ENCODE measurements at regions not wholly inside any gene's neighbourhood (a gene's known extent, or its start where the extent isn't known, plus 50 kb on each side); places are given as distances from the start of the nearest gene placed in this dataset.
"Not testable (repeated sequence)": the region's sequence is repeated elsewhere in the genome, so short reads cannot be mapped to it uniquely, and the experiment has no call there.

DNA sequence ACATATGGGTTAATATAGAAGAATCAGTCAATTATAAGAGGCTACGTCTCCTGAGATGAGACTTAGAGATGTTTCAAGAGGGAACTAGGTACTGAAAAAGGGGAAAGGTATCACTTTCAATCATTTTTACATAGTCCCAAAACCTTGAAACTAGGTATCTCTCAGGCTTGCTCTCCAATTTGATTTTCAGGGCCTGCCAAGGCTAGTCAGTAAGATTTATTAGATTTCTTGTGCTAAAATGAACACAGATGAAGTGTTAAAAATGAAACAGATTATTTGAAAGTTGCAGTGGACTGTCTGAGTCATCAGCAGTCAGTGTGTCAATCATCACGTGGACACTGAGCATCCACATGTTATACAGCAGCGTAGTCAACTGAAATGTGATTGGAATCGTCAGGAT lies 591.1 kb downstream of the DTWD2 start:
- no peak for DNase-seq (ENCODE audit: low read depth in 2 of 3, low spot score in 1 of 3)

DNA sequence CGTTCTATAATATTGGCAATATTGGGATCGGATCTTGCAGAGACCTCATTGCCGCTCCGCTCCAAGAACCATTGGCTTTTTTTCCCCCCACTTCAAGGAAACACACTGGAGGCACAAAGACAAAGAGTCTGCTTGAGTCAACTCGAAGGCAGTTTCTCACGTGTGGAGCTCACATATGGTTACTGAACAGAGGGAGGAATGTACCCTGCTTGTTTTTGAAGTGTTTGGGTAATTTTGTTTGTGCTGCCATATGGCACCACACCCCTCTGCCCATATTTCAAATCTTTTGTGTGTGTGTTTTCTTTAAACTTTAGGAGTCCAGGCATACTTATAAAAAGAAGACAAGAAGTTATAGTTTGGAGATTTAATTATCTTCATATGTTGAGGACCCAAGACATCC lies 595.9 kb downstream of the DTWD2 start:
- no peak for DNase-seq (ENCODE audit: low read depth in 2 of 3, low spot score in 1 of 3)

DNA sequence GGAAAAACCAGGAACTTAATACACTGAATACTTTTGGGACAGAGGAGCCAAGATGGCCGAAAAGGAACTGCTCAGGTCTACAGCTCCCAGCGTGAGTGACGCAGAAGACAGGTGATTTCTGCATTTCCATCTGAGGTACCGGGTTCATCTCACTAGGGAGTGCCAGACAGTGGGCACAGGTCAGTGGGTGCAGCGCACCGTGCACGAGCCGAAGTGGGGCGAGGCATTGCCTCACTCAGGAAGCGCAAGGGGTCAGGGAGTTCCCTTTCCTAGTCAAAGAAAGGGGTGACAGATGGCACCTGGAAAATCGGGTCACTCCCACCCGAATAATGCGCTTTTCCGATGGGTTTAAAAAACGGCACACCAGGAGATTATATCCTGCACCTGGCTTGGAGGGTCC lies 605.4 kb downstream of the DTWD2 start:
- not testable (repeated sequence) for DNase-seq (ENCODE audit: low read depth in 2 of 3, low spot score in 1 of 3)

DNA sequence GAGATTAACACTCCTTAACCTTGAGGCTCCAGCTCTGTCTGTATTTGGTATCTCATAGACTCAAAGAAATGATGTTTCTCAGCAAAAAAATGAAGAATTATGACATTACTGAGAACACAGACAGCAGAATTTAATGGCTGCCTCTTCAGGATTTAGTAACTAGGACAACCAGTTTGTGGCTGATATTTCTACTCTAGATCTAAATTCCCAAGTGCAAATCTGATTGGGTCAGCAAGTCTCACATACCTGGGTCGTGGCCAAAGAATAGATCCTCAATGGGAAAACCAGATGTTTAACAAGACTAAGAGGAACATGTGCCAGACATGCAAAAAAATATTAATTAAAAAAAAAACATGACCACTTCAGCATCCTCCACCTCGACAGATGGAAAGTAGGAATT lies 608.9 kb downstream of the DTWD2 start:
- DNase-seq (ENCODE audit: low read depth in 2 of 3, low spot score in 1 of 3), result no peak

DNA sequence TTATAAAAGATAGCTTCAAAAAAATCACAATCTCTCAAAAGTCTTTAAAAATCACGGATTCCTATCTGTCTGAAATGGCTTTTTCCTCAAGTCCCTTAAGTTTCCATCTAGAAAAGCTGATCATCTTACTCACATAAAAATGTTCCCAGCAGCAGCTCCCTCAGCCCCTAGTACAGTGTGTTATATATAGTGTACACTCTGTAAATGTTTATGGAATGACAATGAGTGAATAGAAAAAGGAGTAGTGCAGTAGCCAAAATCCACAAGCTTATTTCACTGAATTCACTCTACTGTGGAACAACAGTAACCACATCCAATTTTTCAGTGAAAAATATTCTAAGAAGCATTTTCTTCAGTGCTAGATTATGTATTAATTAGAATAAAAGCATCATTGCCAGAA lies 609.4 kb downstream of the DTWD2 start:
- DNase-seq (ENCODE audit: low read depth in 2 of 3, low spot score in 1 of 3), result no peak

DNA sequence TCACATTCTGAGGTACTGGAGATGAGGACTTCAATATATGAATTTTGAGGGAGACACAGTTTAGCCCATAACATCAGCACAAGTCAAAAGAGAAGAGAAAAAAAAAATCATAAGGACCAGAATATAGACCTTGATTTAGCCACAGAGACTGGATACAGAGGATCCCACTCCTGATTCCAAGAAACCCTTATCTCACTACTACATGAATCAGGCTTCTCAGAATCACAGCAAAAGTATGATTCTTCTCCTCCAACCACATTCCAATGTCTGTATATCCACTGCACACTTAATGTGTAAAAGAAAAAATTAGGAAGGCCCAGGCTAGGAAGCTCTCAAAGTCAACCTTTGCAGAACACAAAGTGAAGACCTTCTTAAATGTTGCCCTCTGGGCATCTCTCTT lies 610.9 kb downstream of the DTWD2 start:
- DNase-seq (ENCODE audit: low read depth in 2 of 3, low spot score in 1 of 3), result no peak

DNA sequence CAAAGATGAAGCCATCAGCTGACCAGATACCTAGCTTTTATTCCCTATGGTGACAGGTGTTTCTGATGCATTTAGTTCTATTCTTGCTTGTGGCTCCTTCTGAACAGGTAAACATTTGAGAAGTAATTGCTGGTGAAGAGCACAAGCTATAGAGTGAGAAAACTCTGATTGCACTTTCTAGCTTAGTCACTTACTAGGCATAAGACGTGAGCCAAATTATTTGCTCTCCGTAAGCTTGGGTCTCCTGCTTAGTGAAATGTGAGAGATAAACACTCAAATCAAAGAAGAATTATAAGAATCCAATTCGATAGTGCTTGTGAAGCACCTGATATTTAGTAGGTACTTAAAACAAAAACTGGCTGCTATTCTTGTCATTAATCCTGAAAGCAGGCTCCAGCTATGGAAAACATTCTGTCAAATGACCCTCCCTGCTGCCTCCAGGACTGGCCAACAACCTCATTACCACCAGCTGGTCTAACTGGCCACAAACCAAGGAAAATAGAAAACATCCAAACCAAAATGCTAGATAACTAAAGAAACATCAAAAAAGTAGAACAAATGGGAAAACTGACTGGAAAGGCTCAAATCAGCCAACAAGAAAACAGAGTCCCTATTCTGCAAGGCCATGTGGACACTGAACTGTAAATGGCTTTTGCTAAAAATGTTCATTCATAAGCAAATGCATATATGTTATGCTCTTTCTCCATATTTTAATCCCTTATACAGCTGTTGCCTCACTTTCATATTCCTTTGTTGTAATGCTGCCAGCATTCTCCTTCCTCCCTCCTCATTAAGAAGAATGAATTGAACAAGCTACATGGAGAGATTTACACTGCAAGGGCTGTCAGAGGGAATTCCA lies 616.1 kb downstream of the DTWD2 start:
- no peak for DNase-seq (ENCODE audit: low read depth in 2 of 3, low spot score in 1 of 3)

DNA sequence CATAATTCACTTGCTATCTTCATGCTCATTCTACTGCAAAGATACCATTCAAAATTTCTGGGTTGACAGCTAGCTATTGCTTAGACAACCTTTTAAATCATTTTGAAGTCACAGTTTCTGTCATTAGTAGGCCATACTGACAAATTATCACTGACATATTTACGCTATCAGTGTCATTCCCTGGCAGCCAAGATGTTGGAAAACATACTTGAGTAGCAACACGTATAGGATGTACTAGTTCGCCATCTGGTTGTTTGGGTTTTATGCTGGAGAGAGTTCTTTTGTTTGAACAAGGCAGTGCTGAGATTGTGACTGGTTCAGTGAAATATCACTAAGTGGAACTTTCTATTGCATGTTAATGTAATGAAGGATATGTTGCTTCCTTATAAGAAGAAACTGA lies 621.9 kb downstream of the DTWD2 start:
- DNase-seq (ENCODE audit: low read depth in 2 of 3, low spot score in 1 of 3), result no peak

DNA sequence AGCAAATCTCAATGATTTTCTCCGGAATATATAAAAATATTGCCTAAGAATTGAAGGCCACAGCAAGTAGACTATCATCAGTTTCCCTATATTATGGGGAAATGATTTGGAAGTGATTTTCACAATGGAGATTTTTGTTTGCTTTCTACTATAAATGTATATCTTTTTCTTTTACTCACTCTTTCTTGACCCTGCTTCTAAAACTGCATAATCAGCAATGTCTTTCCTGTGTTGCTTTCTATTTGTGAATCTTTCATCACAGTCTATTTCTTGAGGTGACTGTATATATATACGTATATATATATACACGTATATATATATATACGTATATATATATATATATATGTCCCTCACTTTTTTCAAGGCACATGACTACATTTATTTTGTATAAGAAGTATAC lies 622.6 kb downstream of the DTWD2 start:
- no peak for DNase-seq (ENCODE audit: low read depth in 2 of 3, low spot score in 1 of 3)

DNA sequence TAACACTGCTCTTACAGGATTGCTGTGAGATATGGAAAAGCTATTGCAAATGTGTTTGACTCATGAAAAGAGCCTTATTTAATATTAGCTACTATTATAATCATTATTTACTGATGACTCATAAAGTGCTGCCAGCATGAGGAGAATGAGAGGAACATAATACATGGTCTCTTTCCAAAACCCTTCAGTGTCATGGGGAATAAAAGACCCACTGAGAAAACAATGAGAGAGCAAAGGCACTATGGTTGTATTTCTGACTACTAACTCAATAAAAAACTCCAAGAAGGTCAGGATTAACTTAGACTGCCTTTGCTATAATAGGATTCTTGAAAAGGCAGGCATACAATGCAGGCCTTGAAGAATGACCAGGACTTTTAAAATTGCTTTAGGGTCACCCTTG lies 633.5 kb downstream of the DTWD2 start:
- DNase-seq (ENCODE audit: low read depth in 2 of 3, low spot score in 1 of 3), result no peak

DNA sequence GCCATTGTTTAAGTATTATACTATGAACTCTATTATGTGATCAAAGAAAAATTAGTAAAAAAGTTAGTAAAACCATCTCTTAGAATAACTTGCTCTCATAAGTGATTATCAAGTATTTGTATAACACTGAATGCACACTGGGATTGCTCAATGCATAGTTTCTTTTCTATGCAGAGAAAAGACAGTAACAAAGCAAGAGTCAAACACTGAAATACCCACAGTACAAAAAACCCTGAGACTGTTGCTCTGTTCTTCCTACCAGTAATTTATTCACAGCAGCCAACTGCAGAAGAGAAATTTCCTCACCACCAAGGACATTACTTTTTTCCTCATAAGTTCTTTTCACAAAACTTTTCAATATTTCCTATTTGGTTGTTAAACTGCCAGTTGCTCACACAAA lies 634.4 kb downstream of the DTWD2 start:
- no peak for DNase-seq (ENCODE audit: low read depth in 2 of 3, low spot score in 1 of 3)

DNA sequence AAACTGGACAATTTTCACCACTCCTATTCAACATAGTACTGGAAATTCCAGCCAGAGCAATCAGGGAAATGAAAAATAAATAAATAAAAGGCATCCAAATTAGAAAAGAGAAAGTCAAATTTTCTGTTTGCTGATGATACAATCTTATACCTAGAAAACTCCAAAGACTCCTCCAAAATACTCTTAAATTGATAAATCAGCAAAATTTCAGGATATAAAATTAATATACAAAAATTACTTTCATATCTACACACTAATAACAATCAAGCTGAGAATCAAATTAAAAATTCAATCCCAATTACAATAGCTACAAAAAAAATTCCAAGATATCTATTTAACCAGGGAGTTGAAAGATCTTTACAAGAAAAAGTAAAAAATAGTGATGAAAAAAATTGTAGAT lies 651.9 kb downstream of the DTWD2 start:
- no peak for DNase-seq (ENCODE audit: low read depth in 2 of 3, low spot score in 1 of 3)

DNA sequence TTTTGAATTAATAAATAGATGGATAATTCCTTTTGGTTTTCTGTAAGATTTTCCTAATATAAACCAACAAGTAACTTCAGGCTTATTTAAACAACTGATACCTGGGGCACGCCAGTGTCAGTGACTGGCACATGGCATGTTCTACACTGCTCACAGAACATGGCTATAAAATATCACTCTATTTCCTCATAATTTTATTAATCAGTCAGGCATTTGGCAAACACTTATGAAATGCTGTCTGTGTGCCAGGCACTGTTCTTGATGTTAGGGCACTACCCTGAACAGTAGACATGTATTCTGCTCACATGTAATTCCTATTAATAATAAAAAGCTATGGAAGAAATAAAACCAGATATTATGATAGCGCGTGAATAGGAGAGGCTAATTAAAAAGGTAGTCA lies 661.0 kb downstream of the DTWD2 start:
- no peak for DNase-seq (ENCODE audit: low read depth in 2 of 3, low spot score in 1 of 3)

DNA sequence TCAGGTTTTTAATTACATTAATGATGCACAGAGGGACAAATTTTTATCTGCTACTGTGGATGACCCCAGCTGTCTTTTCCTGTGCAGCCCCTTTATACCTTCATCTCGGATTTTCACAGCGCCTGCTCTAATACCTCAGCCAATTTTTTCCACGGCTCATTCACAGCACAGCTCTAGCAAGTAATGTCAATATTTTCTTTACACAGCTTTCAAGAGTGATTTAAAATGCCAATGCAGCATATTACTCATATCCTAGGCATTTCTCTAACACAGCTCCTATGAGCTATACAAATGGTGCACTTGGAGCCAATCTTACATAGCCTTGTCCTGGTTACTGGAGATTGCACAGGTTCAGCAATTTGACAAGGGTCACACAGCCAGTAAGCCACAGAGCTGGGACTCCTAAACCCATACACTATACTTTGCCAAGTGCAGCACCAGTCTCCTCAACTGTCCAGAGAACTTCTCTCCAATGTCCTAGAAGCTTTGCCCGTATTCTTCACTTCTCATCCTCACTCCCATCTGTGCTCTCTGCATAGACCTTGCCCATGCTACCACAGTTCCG lies 661.8 kb downstream of the DTWD2 start:
- no peak for DNase-seq (ENCODE audit: low read depth in 2 of 3, low spot score in 1 of 3)

DNA sequence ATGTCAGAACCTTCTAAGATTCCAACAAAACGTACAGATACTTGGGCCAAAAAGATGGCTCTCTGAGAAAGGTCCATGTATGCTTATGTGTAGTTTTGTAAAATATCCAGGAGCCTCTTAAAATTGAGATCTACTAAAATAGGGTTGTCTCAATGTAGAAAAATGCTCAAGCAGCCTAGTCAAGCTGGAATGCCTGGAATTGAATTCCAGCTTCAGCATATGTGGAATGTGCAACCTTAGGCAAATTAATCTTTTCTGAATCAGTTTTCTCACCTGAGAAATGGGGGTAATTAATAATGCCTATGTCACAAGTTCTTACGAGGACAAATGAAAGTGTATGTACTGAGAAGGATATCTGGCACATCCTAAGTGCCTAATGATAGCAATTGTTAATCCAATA lies 662.4 kb downstream of the DTWD2 start:
- DNase-seq (ENCODE audit: low read depth in 2 of 3, low spot score in 1 of 3), result no peak

DNA sequence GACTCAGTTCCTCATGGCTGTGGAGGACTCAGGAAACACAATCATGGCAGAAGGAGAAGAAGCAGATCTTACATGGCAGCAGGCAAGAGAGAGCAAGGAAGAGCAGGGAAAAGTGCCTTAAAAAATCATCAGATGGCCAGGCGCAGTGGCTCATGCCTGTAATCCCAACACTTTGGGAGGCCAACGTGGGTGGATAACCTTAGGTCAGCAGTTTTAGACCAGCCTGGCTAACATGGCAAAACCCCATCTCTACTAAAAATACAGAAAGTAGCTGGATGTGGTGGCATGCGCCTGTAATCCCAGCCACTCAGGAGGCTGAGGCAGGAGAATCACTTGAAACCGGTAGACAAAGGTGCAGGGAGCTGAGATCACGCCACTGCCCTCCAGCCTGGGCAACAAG lies 664.6 kb downstream of the DTWD2 start:
- not testable (repeated sequence) for DNase-seq (ENCODE audit: low read depth in 2 of 3, low spot score in 1 of 3)

DNA sequence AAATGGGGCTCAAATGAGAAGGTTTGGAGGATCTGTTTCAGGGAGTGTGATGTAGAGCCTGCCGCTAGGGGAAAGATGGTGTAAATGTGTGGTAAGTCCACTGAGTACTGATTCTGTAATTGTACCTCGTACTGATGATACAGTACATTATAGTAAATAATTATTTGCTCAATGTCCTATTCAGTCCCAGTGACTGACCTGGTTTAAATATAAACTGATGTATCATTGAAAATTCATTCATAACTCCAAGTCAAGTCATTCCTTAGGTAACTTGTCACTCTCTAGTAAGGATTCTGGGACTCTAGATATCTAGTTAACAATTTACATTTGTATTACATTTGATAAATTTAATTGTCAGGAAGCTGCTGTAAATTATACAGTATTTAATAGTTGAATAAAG lies 667.3 kb downstream of the DTWD2 start:
- no peak for DNase-seq (ENCODE audit: low read depth in 2 of 3, low spot score in 1 of 3)

DNA sequence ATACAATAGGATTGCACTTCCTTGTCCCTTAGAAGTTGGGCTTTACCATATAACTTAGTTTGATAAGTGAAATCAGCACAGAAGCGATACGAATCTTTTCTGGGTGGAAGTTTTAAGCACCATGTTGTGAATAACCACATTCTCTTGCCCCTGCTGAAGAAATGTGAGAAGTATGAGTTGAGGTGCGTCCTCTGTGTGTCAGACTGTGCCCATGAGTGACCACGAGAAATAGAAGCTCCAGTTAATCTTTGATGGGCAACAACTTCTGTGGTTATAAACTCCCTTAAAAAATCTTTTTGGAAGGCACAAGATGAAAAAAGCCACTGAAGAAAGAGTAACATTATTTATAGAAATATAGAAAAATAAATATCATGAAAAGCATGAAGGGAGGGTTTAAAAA lies 668.2 kb downstream of the DTWD2 start:
- no peak for DNase-seq (ENCODE audit: low read depth in 2 of 3, low spot score in 1 of 3)

DNA sequence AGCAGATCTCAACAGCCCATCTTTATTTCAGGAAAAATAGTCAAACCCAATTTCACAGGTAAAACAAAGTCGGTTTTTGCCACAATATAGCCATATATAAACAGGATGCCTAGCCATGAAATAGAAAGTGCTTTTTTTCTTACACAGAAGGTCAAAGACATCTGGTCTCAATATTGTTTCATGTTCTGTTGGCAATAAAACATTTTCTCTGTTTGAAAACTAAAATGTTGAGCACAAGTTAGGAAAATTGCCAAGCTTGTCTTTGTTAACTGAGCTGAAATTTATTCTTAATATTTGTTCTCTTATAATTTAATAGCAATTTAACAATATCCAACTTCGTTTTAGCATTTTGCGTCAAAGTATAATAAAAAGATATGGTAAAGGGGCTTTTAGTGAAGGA lies 673.4 kb downstream of the DTWD2 start:
- no peak for DNase-seq (ENCODE audit: low read depth in 2 of 3, low spot score in 1 of 3)

DNA sequence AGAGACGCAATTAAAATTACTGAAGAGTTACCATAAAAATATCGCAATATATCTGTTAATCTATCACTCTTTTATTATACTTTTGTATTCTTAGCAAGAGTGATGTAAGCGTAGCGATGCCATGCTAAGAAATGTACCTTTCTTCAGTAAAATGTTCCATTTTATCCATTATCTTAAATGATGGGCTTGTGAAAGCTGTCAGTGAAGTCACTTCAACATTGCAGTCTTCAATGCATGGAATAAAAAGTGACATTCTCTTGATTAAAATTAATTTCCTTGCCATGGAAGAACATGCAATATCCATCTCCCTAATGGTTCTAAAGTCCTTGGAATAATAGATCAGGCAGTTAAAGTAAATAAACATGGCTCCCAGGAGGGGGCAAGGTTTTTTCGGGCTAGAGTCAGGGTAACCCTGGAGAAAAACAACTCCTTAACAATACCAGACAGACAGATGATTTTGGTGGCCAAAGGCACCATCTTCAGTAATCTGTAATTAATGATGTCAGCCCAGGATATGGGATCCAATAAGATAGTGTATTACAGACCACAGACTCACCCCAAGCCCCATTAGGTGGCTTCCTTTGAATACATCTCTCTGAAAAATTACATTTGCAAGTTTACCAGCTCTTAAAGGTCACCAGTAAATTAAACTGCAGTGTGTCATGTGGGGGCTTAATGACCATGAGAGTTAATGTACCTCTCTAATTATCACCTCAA lies 677.1 kb downstream of the DTWD2 start:
- DNase-seq (ENCODE audit: low read depth in 2 of 3, low spot score in 1 of 3), result no peak

DNA sequence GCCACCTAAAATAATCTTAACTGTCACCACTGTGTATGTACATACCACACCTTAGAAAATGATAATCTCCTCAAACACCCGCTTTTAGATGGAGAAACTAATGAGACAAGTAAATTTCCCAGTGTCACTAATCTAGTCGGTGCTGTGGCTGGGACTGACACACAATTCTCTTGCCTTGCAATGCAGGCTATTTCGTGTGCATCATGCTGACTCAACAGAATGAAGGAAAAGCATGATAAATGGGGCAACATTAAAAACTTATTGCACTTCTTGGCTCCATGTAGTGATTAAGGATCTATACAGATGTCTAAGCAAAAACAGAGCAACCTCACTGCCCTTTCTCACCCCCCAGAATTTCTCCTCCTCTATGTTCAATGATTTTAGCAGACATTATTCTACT lies 677.9 kb downstream of the DTWD2 start:
- DNase-seq (ENCODE audit: low read depth in 2 of 3, low spot score in 1 of 3), result no peak

DNA sequence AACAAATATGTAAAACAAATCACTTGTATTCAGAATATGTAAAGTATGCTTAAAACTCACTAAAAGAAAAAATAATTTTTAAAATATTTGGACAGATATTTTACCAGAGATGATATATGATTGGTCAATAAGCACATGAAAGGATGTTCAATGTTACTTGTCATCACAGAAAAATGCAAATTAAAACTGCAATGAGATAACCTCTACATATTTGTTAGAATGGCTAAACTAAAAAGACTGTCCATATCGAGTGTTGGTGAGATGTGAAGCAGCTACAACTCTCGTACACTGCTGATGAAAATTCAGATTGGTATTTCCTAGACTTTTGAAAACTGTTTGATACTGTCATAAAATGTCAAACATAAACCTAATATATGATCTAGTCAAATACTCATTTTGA lies 685.1 kb downstream of the DTWD2 start:
- no peak for DNase-seq (ENCODE audit: low read depth in 2 of 3, low spot score in 1 of 3)

Measured in stimulated activated CD4-positive, alpha-beta T cell treated with anti-CD3 and anti-CD28 coated beads, Interleukin-12 subunit alpha, Interleukin-12 subunit beta, amount 100 ng/mL, for 48 hours (primary cell).